Effector memory CD4-positive, alpha-beta T cell (primary cell): ENCODE measurements at regions not wholly inside any gene's neighbourhood (a gene's known extent, or its start where the extent isn't known, plus 50 kb on each side); places are given as distances from the start of the nearest gene placed in this dataset.

Experiments
- DNase-seq, 3 donors: peaks; one replicate each; pipeline ENCODE4 v3.0.0-alpha.2; 2020
- H3K27ac ChIP-seq: 2 replicates; pipeline ENCODE4 v1.7.0; 2013; ENCODE audit warnings: mild to moderate bottlenecking, low read length, moderate library complexity; ENCODE audit not compliant: insufficient read depth, poor library complexity, severe bottlenecking
- H3K27me3 ChIP-seq: replicated peaks from 2 replicates; pipeline ENCODE4 v1.7.0; 2013; ENCODE audit warnings: mild to moderate bottlenecking, low read length; ENCODE audit not compliant: insufficient read depth, control insufficient read depth, poor library complexity, severe bottlenecking
- H3K36me3 ChIP-seq: 2 replicates; pipeline ENCODE4 v1.7.0; 2013; ENCODE audit warnings: mild to moderate bottlenecking, low read length, moderate library complexity; ENCODE audit not compliant: control insufficient read depth, insufficient read depth
- H3K4me1 ChIP-seq: 2 replicates; pipeline ENCODE4 v1.7.0; 2013; ENCODE audit warnings: low read length, mild to moderate bottlenecking; ENCODE audit not compliant: control insufficient read depth, insufficient read depth, poor library complexity, severe bottlenecking
- H3K4me3 ChIP-seq: 2 replicates; pipeline ENCODE4 v1.7.0; 2013; ENCODE audit warnings: low read length, low read depth, mild to moderate bottlenecking; ENCODE audit not compliant: insufficient read depth, poor library complexity, severe bottlenecking
- H3K9me3 ChIP-seq: 2 replicates; pipeline ENCODE4 v1.7.0; 2013; ENCODE audit warnings: mild to moderate bottlenecking, low read length, moderate library complexity; ENCODE audit not compliant: control insufficient read depth

DNA sequence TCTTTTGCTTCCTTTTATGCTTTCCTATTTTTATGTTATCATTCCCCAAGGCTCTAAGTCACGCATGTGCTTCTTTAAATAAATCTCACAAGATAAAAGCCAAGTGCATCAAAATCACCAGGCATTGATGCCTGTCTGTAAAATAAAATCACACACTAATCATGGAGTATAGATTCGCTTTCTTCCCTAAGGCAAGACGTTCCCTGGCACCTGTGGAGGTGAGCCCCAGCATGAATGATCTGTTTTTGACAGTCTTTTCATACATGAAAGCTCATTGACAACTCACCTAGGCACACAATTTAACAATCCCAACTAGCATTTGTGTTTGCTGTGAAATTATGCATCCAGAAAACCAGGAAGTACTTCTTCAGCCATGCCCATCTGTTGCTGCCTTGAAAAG lies 146.9 kb upstream of the DMAC1 start:
- Histone ChIP-seq H3K27me3 (no peaks in the 10 kb centered on the region), H3K36me3 (no peaks in the 10 kb centered on the region), H3K9me3 (no peaks in the 10 kb centered on the region), H3K4me3 (no peak overlapping the region), H3K27ac (no peak overlapping the region), H3K4me1 (no peaks in the 10 kb centered on the region)
- no peak for DNase-seq

DNA sequence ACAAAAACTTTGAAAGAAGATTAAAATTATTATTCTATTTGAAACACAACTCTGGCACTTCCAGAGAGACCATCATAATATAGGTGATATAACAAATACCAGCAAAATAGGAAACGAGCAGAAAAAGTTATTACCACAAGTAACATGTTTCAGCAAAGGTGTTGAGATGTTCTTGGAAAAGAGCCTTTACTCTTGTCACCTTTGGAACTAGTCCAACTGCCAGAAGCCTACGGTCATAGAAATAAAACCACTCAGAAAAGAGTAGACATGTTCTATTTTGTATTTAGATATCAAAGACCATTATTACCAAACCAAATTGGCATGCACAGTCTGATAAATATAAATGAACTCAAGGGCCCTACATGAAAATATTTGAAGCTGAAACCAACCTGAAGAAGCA lies 145.0 kb upstream of the DMAC1 start:
- Histone ChIP-seq H3K4me1 (no peaks in the 10 kb centered on the region), H3K27me3 (no peaks in the 10 kb centered on the region), H3K27ac (no peak overlapping the region), H3K4me3 (no peak overlapping the region), H3K9me3 (no peaks in the 10 kb centered on the region), H3K36me3 (no peaks in the 10 kb centered on the region)
- DNase-seq, result no peak

DNA sequence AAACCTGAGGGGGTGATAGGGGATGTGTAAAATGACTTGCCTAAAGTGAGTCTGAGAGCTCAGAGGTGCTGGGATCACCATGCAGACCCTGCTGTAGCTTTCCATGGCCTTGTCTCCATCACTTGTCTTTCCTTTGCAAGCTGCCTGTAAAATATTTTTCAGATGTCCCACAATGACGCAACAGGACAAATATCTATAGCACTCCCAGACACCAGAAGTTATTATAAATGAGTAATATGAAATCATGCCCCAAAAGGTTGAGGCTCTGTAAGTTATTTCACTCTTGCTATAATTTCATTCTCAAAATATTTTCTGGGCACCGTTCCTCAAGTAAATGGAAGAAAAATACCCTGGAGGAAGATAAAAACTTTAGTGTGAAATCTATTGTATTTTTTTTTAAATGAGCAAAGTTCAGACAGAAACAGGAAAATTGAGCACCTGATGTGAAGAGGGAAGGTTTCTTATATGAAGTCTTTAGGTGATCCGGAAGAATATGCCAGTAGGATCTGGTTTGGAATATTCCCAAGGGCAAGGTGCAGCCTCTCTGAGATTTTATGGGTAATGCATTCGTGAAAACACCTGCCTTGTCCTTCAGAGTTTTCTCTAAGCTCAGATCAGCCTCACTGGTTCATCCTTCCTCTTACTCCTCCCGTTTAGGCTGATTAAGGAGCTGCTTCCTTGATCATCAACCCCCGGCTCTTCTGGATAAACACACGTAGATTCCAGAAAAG lies 138.3 kb upstream of the DMAC1 start:
- DNase-seq, result no peak
- no peak overlapping the region for H3K4me3 ChIP-seq
- no peaks in the 10 kb centered on the region for H3K36me3 ChIP-seq
- H3K27ac ChIP-seq, result no peak overlapping the region
- H3K9me3 ChIP-seq, result no peaks in the 10 kb centered on the region
- H3K27me3 ChIP-seq, result no peaks in the 10 kb centered on the region
- peaks cover 22% of the 10 kb centered on the region for H3K4me1 ChIP-seq

DNA sequence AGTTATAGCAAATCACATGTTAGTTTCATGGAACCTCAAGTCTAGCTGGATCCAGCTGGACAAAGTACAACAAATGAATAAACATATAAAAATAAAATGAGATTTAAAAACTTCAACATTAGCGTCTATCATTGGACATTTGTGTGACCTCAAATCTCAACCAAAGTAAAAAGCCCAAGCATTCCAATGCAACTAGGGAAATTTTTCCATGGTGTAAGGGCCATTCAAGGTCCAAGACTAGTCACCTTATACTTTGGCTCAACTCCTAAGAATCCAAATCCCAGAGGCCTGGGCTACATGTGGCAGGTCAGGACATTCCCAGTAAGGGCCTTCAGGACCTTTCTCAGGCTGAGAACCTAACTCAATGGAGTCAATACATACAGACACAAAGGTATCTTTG lies 137.4 kb upstream of the DMAC1 start:
- DNase-seq, result no peak
- H3K27me3 ChIP-seq, result no peaks in the 10 kb centered on the region
- no peaks in the 10 kb centered on the region for H3K36me3 ChIP-seq
- no peaks in the 10 kb centered on the region for H3K9me3 ChIP-seq
- H3K27ac ChIP-seq, result no peak overlapping the region
- peaks cover 22% of the 10 kb centered on the region for H3K4me1 ChIP-seq
- no peak overlapping the region for H3K4me3 ChIP-seq

DNA sequence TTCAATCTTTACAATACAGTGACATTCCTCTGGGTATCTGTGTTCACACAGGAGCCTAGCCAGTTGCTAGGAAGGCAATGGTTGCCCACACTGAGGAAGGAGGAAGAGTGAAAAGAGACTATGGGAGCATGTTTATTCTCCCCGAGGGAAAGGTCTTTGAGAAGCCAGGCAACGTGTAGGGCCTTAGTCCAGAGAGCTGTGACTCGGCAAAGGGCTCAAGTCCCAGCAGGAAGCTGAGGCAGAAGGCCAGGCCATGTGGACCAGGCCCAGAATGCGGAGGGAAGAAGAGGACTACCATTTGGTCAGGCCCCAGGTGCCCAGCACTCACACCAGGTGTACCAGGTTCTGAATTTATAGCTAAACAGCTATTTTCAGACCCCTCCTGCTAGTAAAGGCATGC lies 136.6 kb upstream of the DMAC1 start:
- peak overlapping the region; percentile 13 for H3K4me3 ChIP-seq
- DNase-seq, result no peak

DNA sequence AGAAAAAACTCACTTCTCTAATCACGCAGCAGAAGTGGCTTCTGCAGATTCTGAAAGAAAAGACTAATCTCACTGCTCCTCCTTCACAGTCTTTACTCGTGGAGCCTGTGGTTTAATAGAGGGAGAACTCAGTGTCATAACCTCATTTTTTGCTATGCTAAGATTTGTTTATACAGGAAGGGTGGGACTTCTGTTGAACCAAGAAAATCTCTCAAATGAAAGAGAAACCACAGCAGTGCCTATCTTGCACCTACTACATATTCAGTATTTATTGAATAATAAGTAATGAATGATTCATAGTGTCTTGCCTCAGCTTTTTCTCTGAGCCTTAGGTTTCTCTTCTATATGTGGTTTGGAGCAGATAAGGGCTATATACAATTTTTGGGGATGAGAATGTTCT lies 136.1 kb upstream of the DMAC1 start:
- Histone ChIP-seq H3K36me3 (no peaks in the 10 kb centered on the region), H3K4me1 (peaks cover 22% of the 10 kb centered on the region), H3K4me3 (peak overlapping the region; percentile 13), H3K27me3 (no peaks in the 10 kb centered on the region), H3K27ac (peak overlapping the region; percentile 56), H3K9me3 (no peaks in the 10 kb centered on the region)
- DNase-seq, result no peak

More for the DNA sequence above, 136.6 kb upstream of the DMAC1 start:
- Histone ChIP-seq H3K36me3 (no peaks in the 10 kb centered on the region), H3K4me1 (peaks cover 22% of the 10 kb centered on the region), H3K27ac (peak overlapping the region; percentile 56), H3K27me3 (no peaks in the 10 kb centered on the region), H3K9me3 (no peaks in the 10 kb centered on the region)

DNA sequence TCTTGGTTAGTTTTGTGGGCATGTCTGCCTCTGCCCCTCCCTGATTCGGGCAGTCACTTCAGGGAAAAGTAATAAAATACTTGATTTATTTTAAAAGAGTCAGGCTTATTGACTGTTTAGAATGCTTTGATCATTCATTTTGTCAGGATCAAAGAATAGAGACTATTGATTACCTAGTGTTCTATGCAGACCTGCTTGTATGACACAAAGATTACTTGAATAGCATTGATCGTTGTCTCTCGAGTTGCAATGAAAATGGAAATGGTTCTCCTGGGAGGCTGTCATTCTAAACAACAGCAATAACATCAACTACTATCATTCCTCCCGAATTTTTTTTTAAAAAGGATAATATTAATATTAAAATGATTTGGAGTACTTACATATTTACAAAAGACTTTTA lies 133.2 kb upstream of the DMAC1 start:
- Histone ChIP-seq H3K27ac (no peak overlapping the region), H3K36me3 (no peaks in the 10 kb centered on the region), H3K4me3 (no peak overlapping the region), H3K27me3 (no peaks in the 10 kb centered on the region), H3K9me3 (no peaks in the 10 kb centered on the region), H3K4me1 (peaks cover 22% of the 10 kb centered on the region)
- no peak for DNase-seq

DNA sequence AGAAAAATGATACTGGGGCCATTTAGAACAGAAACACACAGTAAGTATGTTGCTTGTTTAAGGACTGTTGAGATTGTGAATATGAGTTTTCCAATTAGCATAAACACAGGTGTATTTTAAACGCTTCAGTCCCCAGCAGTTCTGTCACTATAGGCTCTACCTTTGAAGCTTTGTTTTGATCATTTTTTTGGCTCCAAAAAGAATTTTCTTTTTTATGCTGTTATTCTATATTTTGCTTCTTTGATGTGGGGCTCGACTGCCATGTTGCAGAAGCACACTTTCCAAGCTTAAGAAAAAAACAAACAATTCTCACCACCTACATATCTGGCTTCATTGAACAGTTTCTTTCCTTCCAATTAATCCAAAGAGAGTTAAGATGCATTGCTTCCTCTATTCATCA lies 131.0 kb upstream of the DMAC1 start:
- H3K4me1 ChIP-seq, result peaks cover 6% of the 10 kb centered on the region
- H3K9me3 ChIP-seq, result no peaks in the 10 kb centered on the region
- DNase-seq, result no peak
- H3K36me3 ChIP-seq, result no peaks in the 10 kb centered on the region
- no peak overlapping the region for H3K27ac ChIP-seq
- H3K4me3 ChIP-seq, result no peak overlapping the region
- H3K27me3 ChIP-seq, result no peaks in the 10 kb centered on the region

DNA sequence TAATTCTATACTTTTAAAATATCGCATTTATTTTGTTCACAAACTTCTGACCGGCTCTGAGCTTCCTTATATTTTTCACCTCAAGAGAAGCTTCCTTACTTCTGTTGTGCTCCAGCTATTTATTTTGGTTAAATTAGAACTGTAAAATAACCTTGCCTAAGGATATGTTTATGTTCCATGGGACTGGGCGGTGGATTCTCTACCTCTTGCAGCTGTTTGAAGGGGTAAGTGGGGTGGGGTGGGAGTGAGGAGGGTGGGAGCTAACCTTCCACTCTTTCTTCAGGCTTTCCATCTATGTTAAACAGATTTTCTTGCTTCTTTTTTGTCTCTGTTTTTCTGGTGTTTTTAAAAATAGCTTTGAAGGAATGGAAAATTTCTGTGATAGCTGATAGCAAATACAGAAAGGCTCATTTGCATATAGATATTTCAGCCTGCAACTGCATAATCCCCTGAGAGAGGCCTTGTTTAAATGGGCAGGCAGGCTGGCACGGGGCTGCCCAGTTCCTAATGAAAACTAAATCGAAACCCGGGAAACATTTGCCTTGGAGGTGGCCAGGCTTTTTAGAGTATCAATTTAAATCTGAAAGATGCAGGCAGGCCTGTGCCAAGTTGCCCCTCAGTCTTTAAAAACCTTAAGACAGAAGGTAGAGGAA lies 122.1 kb upstream of the DMAC1 start:
- Histone ChIP-seq H3K27ac (no peak overlapping the region), H3K27me3 (no peaks in the 10 kb centered on the region)

DNA sequence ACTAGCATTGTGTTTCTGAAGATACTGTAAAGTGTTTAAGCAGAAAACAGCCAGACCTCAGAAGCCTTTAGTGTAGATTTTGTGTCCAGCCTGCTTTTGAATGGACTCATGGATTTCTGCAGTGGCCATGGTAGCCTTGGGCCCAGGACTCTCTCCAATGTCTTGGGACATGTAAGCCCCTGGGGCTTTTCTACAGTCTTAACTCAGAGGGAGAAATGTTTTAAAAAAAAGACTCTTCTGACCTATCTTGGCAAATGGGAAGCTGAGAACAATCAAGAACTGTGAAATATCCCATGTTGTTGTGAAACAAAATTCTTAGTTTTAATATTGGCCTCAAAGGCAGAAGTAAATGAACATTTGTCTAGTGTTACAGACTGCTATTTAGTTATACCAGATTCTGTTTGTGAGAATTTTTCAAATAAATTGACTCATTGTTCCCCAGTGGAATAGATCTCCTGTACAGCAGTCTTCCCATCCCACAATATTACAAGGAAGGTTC lies 112.5 kb upstream of the DMAC1 start:
- H3K9me3 ChIP-seq, result no peaks in the 10 kb centered on the region
- no peak overlapping the region for H3K4me3 ChIP-seq
- no peaks in the 10 kb centered on the region for H3K36me3 ChIP-seq
- H3K27me3 ChIP-seq, result no peaks in the 10 kb centered on the region
- DNase-seq, result no peak
- H3K4me1 ChIP-seq, result no peaks in the 10 kb centered on the region
- no peak overlapping the region for H3K27ac ChIP-seq

More for the DNA sequence above, 122.1 kb upstream of the DMAC1 start:
- DNase-seq, result no peak
- no peaks in the 10 kb centered on the region for H3K9me3 ChIP-seq
- H3K4me1 ChIP-seq, result no peaks in the 10 kb centered on the region
- no peak overlapping the region for H3K4me3 ChIP-seq
- H3K36me3 ChIP-seq, result no peaks in the 10 kb centered on the region
